HL-60 (cell line): ENCODE measurements at regions not wholly inside any gene's neighbourhood (a gene's known extent, or its start where the extent isn't known, plus 50 kb on each side); places are given as distances from the start of the nearest gene placed in this dataset.
"Not testable (repeated sequence)": the region's sequence is repeated elsewhere in the genome, so short reads cannot be mapped to it uniquely, and the experiment has no call there.

ENCODE experiments used
- GABPA ChIP-seq: IDR thresholded peaks from 2 replicates; pipeline ENCODE4 v1.6.1; 2012; ENCODE audit warnings: low read depth
- POLR2AphosphoS5 ChIP-seq: IDR thresholded peaks from 2 replicates; pipeline ENCODE4 v1.6.1; 2012; ENCODE audit warnings: low read depth
- SPI1 ChIP-seq: IDR thresholded peaks from 2 replicates; pipeline ENCODE4 v1.6.1; 2012; ENCODE audit warnings: low read depth, mild to moderate bottlenecking, borderline replicate concordance
- TF ChIP-seq, protein P1 (sequence below): IDR thresholded peaks from one replicate; pipeline ENCODE4 v1.5.1; 2011; ENCODE audit warnings: low read length, control low read depth, inconsistent platforms; ENCODE audit not compliant: insufficient read depth
- TF ChIP-seq, protein P2 (sequence below): IDR thresholded peaks from 2 replicates; pipeline ENCODE4 v1.6.1; 2012; ENCODE audit warnings: low read depth; ENCODE audit not compliant: insufficient replicate concordance

DNA sequence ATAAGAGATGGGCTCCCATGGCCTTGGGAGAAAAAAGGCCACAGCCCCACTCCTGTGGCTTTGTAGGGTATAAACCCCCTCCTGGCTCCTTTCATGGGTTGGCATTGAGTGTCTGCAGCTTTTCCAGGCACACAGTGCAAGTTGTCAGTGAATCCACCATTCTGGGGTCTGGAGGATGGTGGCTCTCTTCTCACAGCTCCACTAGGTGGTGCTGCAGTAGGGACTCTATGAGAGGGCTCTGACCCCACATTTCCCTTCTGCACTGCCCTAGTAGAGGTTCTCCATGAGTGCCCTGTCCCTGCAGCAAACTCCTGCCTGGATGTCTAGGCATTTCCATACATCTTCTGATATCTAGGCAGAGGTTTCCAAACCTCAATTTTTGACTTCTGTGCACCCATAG lies 136.5 kb upstream of the FRG2C start:
- TF ChIP-seq, protein P1, sequence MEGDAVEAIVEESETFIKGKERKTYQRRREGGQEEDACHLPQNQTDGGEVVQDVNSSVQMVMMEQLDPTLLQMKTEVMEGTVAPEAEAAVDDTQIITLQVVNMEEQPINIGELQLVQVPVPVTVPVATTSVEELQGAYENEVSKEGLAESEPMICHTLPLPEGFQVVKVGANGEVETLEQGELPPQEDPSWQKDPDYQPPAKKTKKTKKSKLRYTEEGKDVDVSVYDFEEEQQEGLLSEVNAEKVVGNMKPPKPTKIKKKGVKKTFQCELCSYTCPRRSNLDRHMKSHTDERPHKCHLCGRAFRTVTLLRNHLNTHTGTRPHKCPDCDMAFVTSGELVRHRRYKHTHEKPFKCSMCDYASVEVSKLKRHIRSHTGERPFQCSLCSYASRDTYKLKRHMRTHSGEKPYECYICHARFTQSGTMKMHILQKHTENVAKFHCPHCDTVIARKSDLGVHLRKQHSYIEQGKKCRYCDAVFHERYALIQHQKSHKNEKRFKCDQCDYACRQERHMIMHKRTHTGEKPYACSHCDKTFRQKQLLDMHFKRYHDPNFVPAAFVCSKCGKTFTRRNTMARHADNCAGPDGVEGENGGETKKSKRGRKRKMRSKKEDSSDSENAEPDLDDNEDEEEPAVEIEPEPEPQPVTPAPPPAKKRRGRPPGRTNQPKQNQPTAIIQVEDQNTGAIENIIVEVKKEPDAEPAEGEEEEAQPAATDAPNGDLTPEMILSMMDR, result not testable (repeated sequence)
- not testable (repeated sequence) for TF ChIP-seq POLR2AphosphoS5, SPI1, GABPA
- TF ChIP-seq, protein P2, sequence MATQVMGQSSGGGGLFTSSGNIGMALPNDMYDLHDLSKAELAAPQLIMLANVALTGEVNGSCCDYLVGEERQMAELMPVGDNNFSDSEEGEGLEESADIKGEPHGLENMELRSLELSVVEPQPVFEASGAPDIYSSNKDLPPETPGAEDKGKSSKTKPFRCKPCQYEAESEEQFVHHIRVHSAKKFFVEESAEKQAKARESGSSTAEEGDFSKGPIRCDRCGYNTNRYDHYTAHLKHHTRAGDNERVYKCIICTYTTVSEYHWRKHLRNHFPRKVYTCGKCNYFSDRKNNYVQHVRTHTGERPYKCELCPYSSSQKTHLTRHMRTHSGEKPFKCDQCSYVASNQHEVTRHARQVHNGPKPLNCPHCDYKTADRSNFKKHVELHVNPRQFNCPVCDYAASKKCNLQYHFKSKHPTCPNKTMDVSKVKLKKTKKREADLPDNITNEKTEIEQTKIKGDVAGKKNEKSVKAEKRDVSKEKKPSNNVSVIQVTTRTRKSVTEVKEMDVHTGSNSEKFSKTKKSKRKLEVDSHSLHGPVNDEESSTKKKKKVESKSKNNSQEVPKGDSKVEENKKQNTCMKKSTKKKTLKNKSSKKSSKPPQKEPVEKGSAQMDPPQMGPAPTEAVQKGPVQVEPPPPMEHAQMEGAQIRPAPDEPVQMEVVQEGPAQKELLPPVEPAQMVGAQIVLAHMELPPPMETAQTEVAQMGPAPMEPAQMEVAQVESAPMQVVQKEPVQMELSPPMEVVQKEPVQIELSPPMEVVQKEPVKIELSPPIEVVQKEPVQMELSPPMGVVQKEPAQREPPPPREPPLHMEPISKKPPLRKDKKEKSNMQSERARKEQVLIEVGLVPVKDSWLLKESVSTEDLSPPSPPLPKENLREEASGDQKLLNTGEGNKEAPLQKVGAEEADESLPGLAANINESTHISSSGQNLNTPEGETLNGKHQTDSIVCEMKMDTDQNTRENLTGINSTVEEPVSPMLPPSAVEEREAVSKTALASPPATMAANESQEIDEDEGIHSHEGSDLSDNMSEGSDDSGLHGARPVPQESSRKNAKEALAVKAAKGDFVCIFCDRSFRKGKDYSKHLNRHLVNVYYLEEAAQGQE, result not testable (repeated sequence)
